Effector memory CD4-positive, alpha-beta T cell (primary cell): ENCODE measurements at regions not wholly inside any gene's neighbourhood (a gene's known extent, or its start where the extent isn't known, plus 50 kb on each side); places are given as distances from the start of the nearest gene placed in this dataset.
"Not testable (repeated sequence)": the region's sequence is repeated elsewhere in the genome, so short reads cannot be mapped to it uniquely, and the experiment has no call there.

ENCODE experiments used
- DNase-seq, 3 donors: peaks; one replicate each; pipeline ENCODE4 v3.0.0-alpha.2; 2020
- H3K27ac ChIP-seq: 2 replicates; pipeline ENCODE4 v1.7.0; 2013; ENCODE audit warnings: mild to moderate bottlenecking, low read length, moderate library complexity; ENCODE audit not compliant: insufficient read depth, poor library complexity, severe bottlenecking
- H3K27me3 ChIP-seq: replicated peaks from 2 replicates; pipeline ENCODE4 v1.7.0; 2013; ENCODE audit warnings: mild to moderate bottlenecking, low read length; ENCODE audit not compliant: insufficient read depth, control insufficient read depth, poor library complexity, severe bottlenecking
- H3K36me3 ChIP-seq: 2 replicates; pipeline ENCODE4 v1.7.0; 2013; ENCODE audit warnings: mild to moderate bottlenecking, low read length, moderate library complexity; ENCODE audit not compliant: control insufficient read depth, insufficient read depth
- H3K4me1 ChIP-seq: 2 replicates; pipeline ENCODE4 v1.7.0; 2013; ENCODE audit warnings: low read length, mild to moderate bottlenecking; ENCODE audit not compliant: control insufficient read depth, insufficient read depth, poor library complexity, severe bottlenecking
- H3K4me3 ChIP-seq: 2 replicates; pipeline ENCODE4 v1.7.0; 2013; ENCODE audit warnings: low read length, low read depth, mild to moderate bottlenecking; ENCODE audit not compliant: insufficient read depth, poor library complexity, severe bottlenecking
- H3K9me3 ChIP-seq: 2 replicates; pipeline ENCODE4 v1.7.0; 2013; ENCODE audit warnings: mild to moderate bottlenecking, low read length, moderate library complexity; ENCODE audit not compliant: control insufficient read depth

- not testable (repeated sequence) for H3K27ac ChIP-seq, H3K9me3 ChIP-seq, H3K36me3 ChIP-seq, H3K27me3 ChIP-seq, H3K4me1 ChIP-seq, H3K4me3 ChIP-seq, DNase-seq
Measured at GRCh38 chr3:103881809-103882208, 1447.0 kb downstream of the ZPLD1 start.

GRCh38 chr3:103889675-103890074 is 1454.9 kb downstream of the ZPLD1 start:
- no peak for DNase-seq
- H3K9me3 ChIP-seq: no peaks in the 10 kb centered on the region
- H3K4me1 ChIP-seq: no peaks in the 10 kb centered on the region
- H3K4me3 ChIP-seq: no peak overlapping the region
- no peak overlapping the region for H3K27ac ChIP-seq
- no peaks in the 10 kb centered on the region for H3K27me3 ChIP-seq
- H3K36me3 ChIP-seq: no peaks in the 10 kb centered on the region

- H3K27me3 ChIP-seq: no peaks in the 10 kb centered on the region
- H3K4me3 ChIP-seq: no peak overlapping the region
- no peak overlapping the region for H3K27ac ChIP-seq
- no peak for DNase-seq
- no peaks in the 10 kb centered on the region for H3K9me3 ChIP-seq
- no peaks in the 10 kb centered on the region for H3K36me3 ChIP-seq
- no peaks in the 10 kb centered on the region for H3K4me1 ChIP-seq
Measured at GRCh38 chr3:103894162-103894822, 1459.5 kb downstream of the ZPLD1 start.

- no peak overlapping the region for H3K27ac ChIP-seq
- no peak overlapping the region for H3K4me3 ChIP-seq
- H3K36me3 ChIP-seq: no peaks in the 10 kb centered on the region
- no peaks in the 10 kb centered on the region for H3K9me3 ChIP-seq
- no peaks in the 10 kb centered on the region for H3K27me3 ChIP-seq
- DNase-seq: no peak
- H3K4me1 ChIP-seq: no peaks in the 10 kb centered on the region
Measured at GRCh38 chr3:103899328-103899727, 1464.5 kb downstream of the ZPLD1 start.

GRCh38 chr3:103904991-103905390 is 1461.7 kb upstream of the ALCAM start:
- no peak for DNase-seq
- H3K36me3 ChIP-seq: no peaks in the 10 kb centered on the region
- H3K27me3 ChIP-seq: no peaks in the 10 kb centered on the region
- no peak overlapping the region for H3K4me3 ChIP-seq
- no peaks in the 10 kb centered on the region for H3K4me1 ChIP-seq
- no peak overlapping the region for H3K27ac ChIP-seq
- H3K9me3 ChIP-seq: no peaks in the 10 kb centered on the region

GRCh38 chr3:103906304-103906703 is 1460.4 kb upstream of the ALCAM start:
- no peak for DNase-seq
- Histone ChIP-seq H3K36me3 (no peaks in the 10 kb centered on the region), H3K4me1 (no peaks in the 10 kb centered on the region), H3K9me3 (no peaks in the 10 kb centered on the region), H3K27me3 (no peaks in the 10 kb centered on the region), H3K27ac (no peak overlapping the region), H3K4me3 (no peak overlapping the region)

- H3K9me3 ChIP-seq: no peaks in the 10 kb centered on the region
- H3K4me3 ChIP-seq: no peak overlapping the region
- H3K27me3 ChIP-seq: no peaks in the 10 kb centered on the region
Measured at GRCh38 chr3:103906808-103907207, 1459.9 kb upstream of the ALCAM start.

GRCh38 chr3:103907567-103907966 is 1459.1 kb upstream of the ALCAM start:
- H3K9me3 ChIP-seq: no peaks in the 10 kb centered on the region

More at GRCh38 chr3:103906808-103907207, 1459.9 kb upstream of the ALCAM start:
- Histone ChIP-seq H3K27ac (no peak overlapping the region), H3K4me1 (no peaks in the 10 kb centered on the region), H3K36me3 (no peaks in the 10 kb centered on the region)
- no peak for DNase-seq

GRCh38 chr3:103909395-103909794 is 1457.3 kb upstream of the ALCAM start:
- Histone ChIP-seq H3K36me3 (no peaks in the 10 kb centered on the region), H3K4me1 (no peaks in the 10 kb centered on the region), H3K9me3 (no peaks in the 10 kb centered on the region), H3K27me3 (no peaks in the 10 kb centered on the region), H3K4me3 (no peak overlapping the region), H3K27ac (no peak overlapping the region)
- no peak for DNase-seq

More at GRCh38 chr3:103907567-103907966, 1459.1 kb upstream of the ALCAM start:
- H3K27ac ChIP-seq: no peak overlapping the region
- H3K4me1 ChIP-seq: no peaks in the 10 kb centered on the region
- H3K27me3 ChIP-seq: no peaks in the 10 kb centered on the region
- DNase-seq: no peak
- H3K4me3 ChIP-seq: no peak overlapping the region
- no peaks in the 10 kb centered on the region for H3K36me3 ChIP-seq

GRCh38 chr3:103918336-103918735 is 1448.4 kb upstream of the ALCAM start:
- Histone ChIP-seq H3K4me3 (no peak overlapping the region), H3K27ac (no peak overlapping the region), H3K36me3 (no peaks in the 10 kb centered on the region), H3K27me3 (no peaks in the 10 kb centered on the region), H3K9me3 (no peaks in the 10 kb centered on the region), H3K4me1 (no peaks in the 10 kb centered on the region)
- DNase-seq: no peak
